CD4-positive, alpha-beta T cell treated with Interferon alpha-2 for 1 hour (primary cell): ENCODE measurements at regions not wholly inside any gene's neighbourhood (a gene's known extent, or its start where the extent isn't known, plus 50 kb on each side); places are given as distances from the start of the nearest gene placed in this dataset.
A peak's percentile ranks its signal among the peaks of the same experiment; 100 is the strongest.
"Not testable (repeated sequence)": the region's sequence is repeated elsewhere in the genome, so short reads cannot be mapped to it uniquely, and the experiment has no call there.

ENCODE experiments used
- DNase-seq, 2 donors: peaks; one replicate each; pipeline ENCODE4 v3.0.0-alpha.2; 2020 to 2022

GRCh38 chr4:169885893-169886292 lies 128.1 kb upstream of the HPF1 start:
- DNase-seq = no peak

DNA sequence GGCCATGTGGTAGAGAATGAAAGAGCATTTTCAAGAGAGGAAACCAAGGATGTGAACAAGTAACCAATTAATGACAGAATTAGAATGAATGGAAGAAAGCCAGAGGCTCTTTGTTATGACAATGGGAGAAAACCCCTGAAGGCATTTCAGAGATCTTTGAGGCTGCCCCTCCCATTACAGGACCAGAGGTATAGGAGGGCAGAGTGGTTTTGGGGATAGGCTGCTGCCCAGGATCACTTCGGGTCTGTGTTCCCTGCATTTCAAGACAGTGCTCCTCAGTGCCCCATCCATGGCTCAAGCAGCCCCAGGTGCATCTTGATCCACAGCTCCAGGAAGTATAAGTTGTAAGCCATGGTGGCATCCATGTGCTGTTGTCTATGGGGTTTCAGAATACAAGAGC lies 124.0 kb upstream of the HPF1 start:
- no peak for DNase-seq

- DNase-seq = no peak
Measured at GRCh38 chr4:169870507-169870906, 112.8 kb upstream of the HPF1 start.

DNA sequence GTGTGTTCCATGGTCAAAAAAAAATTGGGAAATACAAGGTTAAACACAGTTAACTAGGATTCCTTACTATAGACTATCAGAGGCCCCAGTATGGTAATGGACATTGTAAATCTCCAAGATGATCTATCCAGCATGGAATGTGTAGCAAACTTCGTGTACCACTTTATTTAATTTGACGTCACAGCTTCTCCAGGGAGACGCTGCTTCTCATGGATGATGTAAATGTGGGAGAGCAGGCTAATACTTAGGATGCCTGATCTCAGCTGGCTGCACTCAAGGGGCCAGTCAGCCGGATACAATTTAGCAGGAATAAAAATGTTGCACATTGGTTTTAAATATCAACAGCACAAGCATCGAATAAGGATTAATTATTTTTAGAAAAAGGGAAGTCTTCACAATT lies 111.7 kb upstream of the HPF1 start:
- DNase-seq = no peak

DNA sequence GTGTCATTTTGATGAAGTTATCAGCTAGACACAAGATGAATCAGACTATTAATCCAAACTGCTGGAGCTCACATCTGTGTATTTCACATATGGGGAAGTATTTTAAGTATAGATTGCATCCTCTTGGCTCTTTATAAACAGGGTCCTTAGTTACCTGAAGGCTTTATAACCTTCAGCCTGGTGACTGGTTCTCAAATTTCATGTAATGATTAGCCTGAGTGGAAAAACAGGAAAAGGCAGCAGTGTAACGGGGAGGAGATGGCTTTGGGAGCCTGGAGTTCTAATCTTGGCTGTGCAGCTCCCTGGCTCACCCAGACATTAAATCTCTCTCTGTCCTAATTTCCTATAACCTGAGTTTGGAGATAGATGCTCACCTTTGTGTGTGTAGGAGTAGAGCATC lies 103.8 kb upstream of the HPF1 start:
- no peak for DNase-seq

- DNase-seq = no peak
Measured at GRCh38 chr4:169859366-169860216, 101.8 kb upstream of the HPF1 start.

- no peak for DNase-seq
Measured at GRCh38 chr4:169854090-169854489, 96.3 kb upstream of the HPF1 start.

DNA sequence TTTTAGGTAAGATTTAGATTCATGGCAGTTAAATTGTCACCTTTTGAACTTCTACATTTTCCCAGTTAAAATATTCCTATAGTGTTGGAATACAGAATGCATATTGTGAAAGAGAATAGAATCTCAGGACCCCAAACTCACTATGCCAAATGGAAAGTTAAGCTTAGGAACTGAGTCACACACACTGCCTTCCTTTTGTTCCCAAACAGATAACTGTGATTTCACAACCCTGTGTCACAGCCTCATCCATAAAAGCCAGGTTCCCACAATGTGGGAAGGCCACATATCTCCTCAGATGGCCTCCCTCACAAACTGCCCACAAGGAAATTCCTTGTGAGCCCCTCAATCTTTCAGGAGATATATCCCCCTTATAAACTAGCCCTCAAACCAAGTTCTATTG lies 94.7 kb upstream of the HPF1 start:
- DNase-seq = no peak

- DNase-seq = no peak
Measured at GRCh38 chr4:169851750-169852149, 94.0 kb upstream of the HPF1 start.

- DNase-seq = no peak
Measured at GRCh38 chr4:169849456-169849855, 91.7 kb upstream of the HPF1 start.

DNA sequence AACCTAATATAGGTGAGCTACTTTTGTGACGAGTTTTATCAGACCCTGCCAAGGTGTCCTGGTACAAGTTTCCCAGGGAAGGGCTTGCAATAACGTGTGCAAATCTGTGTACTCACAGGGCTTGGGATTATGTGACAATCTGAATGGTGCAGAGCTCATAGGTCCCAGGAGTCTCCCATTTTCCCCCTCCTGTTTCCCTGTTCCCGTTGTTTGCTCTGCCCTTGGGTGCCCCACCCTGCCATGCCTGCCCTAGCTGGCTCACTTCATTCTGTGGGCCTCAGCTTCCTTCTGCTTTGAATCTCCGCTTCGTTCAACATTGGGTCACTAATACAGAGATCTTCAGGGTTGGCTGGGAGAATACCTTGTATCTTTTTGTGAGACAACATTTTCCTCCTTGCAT lies 90.3 kb upstream of the HPF1 start:
- no peak for DNase-seq

DNA sequence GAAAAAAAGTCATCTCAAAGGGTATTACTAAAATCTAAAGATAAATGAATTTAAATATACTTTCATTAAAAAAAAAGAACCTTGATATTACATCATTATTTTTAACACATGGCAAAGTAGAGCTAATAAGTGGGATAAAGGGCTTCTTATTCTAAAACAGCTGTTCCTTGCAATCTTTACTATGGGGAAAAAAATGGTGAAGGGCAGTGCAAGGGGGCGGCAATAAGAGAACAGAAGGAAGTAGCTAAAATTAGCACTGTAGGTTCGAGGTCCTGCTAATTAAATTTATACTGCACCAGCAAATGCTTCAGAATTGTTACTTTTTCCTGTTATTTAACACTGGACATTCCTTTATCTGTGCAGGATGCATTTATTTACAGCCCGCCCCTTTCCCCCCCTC lies 89.4 kb upstream of the HPF1 start:
- DNase-seq = no peak

GRCh38 chr4:169846396-169846795 lies 88.7 kb upstream of the HPF1 start:
- no peak for DNase-seq

DNA sequence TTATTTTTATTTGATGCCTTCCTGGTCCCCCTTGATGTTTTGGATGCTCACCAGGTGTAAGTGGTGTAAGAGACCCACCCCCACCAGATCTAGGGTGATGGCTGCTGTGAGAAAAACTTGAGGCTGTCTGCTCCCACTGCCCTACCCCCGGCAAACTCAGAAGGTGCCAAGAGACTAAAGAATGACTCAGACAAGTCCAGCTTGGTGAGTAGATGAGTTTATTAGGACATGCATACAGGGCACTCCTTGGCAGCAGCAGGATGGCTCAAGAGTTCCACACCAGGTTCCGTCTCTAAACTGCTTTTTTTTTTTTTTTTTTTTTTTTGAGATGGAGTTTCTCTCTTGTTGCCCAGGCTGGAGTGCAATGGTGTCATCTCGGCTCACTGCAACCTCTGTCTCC lies 84.0 kb upstream of the HPF1 start:
- no peak for DNase-seq

DNA sequence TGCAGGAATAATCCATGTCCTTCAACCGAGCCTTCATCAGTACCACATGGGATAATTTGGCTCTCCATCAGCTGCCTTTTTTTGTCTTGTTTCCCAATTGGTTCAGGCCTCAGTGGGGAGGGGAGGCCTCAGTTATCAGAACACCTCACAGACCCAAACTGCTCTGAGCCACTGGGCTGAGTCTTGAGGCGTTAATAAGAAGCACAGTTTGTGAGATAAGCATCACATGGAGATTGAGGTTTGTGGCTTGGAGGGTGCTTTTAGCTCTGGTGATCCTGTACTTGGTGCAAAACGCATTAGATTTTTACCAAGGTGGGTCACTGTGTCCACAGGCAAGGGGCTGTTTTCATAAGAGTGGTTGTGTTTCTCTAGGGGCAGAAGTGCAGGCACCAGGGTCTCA lies 82.8 kb upstream of the HPF1 start:
- no peak for DNase-seq

DNA sequence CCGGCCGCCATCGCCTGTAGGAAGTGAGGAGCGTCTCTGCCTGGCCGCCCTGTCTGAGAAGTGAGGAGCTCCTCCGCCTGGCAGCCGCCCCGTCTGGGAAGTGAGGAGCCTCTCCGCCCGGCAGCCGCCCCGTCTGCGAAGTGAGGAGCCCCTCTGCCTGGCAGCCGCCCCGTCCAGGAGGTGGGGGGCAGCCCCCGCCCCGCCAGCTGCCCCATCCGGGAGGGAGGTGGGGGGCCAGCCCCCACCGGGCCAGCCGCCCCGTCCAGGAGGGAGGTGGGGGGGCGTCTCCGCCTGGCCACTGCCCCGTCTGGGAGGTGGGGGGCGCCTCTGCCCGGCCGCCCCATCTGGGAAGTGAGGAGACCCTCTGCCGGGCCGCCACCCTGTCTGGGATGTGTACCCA lies 70.6 kb upstream of the HPF1 start:
- DNase-seq = not testable (repeated sequence)

- no peak for DNase-seq
Measured at GRCh38 chr4:169826634-169827187, 69.0 kb upstream of the HPF1 start.

DNA sequence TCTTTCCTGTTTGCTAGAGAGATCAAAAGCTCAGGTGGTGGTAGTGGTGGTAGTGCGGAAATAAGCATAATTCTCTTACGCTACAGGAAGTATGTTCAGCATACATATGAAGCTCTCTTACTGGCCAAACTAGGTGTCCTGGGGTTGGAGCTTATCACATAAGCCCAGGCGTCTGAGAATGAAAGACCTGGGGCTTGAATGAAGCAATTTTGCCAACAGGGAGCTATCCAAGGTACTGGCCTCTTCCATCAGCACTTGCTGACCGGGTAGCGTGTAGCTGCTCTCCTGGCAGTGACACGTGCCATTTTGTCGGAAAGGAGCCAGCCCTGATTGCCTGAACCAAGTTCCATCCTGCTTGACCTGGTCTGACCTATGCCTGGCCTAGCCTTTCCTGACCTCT lies 65.9 kb upstream of the HPF1 start:
- peak in 1 of 2 donors; percentile 15 for DNase-seq

GRCh38 chr4:169821402-169821801 lies 63.7 kb upstream of the HPF1 start:
- DNase-seq = no peak

DNA sequence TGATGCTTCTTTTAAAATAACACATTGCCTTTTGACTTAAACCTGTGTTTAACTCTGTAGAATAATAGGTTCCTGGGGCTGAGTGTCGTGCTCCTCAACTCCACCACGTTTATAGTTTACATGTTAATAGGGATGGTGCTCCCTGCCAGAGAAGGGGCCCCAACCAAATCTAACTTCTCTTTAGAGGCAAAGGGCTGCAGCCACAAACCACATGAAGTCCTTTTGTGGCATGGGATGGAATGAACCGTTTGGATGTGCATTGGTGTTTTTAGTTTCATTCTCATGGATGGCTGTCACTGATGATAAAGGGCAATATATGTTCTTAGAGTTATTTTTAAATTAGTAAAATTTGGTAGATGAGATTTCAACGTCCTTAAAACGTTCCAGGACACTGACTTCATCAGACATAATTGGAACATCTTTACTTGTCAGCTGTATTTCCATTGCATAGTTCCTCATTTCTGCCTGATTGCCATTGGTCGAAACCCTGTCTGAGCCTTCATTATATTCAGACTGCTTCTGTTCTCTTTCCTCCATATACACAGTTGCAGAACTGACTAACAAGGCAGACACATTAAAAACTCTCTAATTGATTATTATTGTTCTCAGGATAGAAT lies 60.4 kb upstream of the HPF1 start:
- DNase-seq = no peak

GRCh38 chr4:169815606-169816005 lies 57.9 kb upstream of the HPF1 start:
- DNase-seq = no peak

DNA sequence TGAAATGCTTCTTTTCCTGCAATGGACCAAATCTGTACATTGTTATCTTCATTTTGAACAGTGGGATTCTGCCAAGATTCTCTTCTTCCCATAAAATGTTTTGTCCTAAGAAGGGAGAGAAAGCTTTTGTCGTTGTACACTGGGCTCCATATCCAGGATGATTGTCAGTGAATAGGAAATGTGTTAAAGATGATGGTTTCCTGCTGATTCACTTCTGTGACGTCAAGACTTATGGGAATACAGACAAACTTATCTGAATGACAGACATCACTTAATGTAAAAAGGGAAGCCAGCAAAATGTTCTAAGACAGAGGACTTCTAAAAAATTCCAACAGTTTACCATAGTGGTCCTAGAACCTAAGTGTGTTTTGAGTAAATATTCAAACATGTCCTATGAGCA lies 53.7 kb upstream of the HPF1 start:
- DNase-seq = no peak

DNA sequence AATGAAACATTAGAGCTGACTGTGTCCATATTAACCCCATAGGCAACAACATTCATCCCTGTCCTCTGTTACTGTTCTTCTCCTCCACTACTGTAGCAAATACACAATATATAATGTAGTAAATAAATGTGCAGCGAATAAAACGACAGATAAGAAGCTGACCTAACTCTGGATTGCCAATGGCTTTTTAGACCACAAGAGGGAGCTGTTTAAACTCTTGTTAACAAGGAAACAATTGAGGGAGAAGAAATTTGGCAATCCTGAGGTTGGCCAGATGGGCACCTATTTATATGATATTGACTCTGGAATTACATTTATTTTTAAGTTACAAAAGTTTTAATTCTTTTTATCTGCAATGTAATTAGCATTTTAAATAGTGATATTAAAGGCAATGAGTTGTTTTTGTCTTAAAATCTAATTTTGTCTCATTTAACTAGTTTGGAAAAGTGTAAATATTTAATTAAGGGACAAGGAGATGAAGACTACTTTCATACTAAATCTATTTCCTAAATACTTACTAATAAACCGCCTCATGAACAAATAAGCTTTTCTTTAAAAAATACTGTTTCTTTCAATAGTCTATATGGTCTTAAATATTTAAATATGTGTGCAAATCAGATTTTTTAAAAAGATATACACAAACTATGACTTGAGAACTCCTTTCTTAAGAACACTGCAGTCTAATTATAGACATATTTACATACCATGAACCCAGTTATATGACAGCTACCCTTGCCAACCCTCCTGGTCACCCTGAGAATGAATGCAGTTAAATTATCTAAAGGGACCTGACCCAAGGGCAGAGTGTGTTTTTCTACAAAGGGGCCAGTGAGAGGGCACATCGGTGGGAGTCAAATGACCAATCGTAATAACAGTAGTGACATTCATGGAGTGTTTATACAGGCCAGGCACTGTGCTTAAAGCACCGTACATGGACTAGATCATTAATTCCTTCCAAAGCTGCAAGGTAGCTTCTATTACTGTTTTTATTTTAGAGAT lies 52.9 kb upstream of the HPF1 start:
- peak; percentile 6 to 67 for DNase-seq
